Heart right ventricle (tissue), 16 donors: ENCODE measurements at regions not wholly inside any gene's neighbourhood (a gene's known extent, or its start where the extent isn't known, plus 50 kb on each side); places are given as distances from the start of the nearest gene placed in this dataset.

Experiments
- ATAC-seq, 8 donors: fragments of 200-7000 bp; cut with Tn5 transposase; one replicate each; pipeline ENCODE4 v1.9.1; 2020; ENCODE audit warnings: mild to moderate bottlenecking in 8 of 8, moderate library complexity in 8 of 8, moderate number of reproducible peaks in 1 of 8
- DNase-seq, 2 donors: peaks; one replicate each; pipeline ENCODE4 v3.0.0-alpha.2; 2020
- H3K27ac ChIP-seq, 10 donors: fragments of 200-600 bp; sonication (generic) in 2 of 10; one replicate each; pipeline versions ENCODE4 v1.5.0 to v1.8.0; 2020 to 2022; ENCODE audit warnings: mild to moderate bottlenecking in 3 of 10
- H3K27me3 ChIP-seq, 7 donors: fragments of 200-600 bp; one replicate each; pipeline ENCODE4 v1.8.0; 2021 to 2022; ENCODE audit warnings: mild to moderate bottlenecking in 2 of 7
- H3K36me3 ChIP-seq, 9 donors: fragments of 200-600 bp; sonication (generic) in 1 of 9; one replicate each; pipeline versions ENCODE4 v1.5.0 to v1.8.0; 2020 to 2022; ENCODE audit warnings: mild to moderate bottlenecking in 2 of 9
- H3K4me1 ChIP-seq, 9 donors: fragments of 200-600 bp; sonication (generic) in 1 of 9; one replicate each; pipeline versions ENCODE4 v1.5.0 to v1.8.0; 2020 to 2022; ENCODE audit warnings: mild to moderate bottlenecking in 4 of 9
- H3K4me3 ChIP-seq, 10 donors: fragments of 200-600 bp; sonication (generic) in 2 of 10; one replicate each; pipeline versions ENCODE4 v1.5.0 to v1.8.0; 2020 to 2022; ENCODE audit warnings: mild to moderate bottlenecking in 7 of 10, moderate library complexity in 2 of 10
- H3K9me3 ChIP-seq, 11 donors: fragments of 200-600 bp in 10 of 11; sonication (generic) in 2 of 11; one replicate each; pipeline versions ENCODE4 v1.5.0 to v1.8.0; 2013 to 2022; ENCODE audit warnings: mild to moderate bottlenecking in 2 of 11, control low read depth in 1 of 11, moderate library complexity in 1 of 11
- CTCF ChIP-seq, 9 donors: fragments of 200-600 bp; sonication (generic) in 2 of 9; IDR thresholded peaks; one replicate each; pipeline versions ENCODE4 v1.5.0 to v1.8.0; 2021 to 2022; ENCODE audit warnings: antibody characterized with exemption in 9 of 9, mild to moderate bottlenecking in 5 of 9, moderate library complexity in 1 of 9
- WGBS, 2 donors: extraction: QIAGEN DNeasy Blood & Tissue Kit; methylation state at CpG; one replicate each; pipeline ENCODE4 v1.1.7; 2013; ENCODE audit warnings: inconsistent platforms in 1 of 2; 5-methylcytosine and 5-hydroxymethylcytosine counted together
- intact Hi-C, 10 donors: fragments of 100-400 bp; cut with DNase I; formaldehyde crosslinking; loops; one replicate each; pipeline versions ENCODE4 v1.11.1 to v1.14.2; 2022
- donor health status: Arrhythmogenic right ventricular cardiomyopathy.
- donor health status: ischemic (EF 13 %, LVEDD 7.1; RV severe dilation, severe dysfunction).
- donor health status: healthy with polysubstance abuse.
- donor health status: DM: no; HTN: yes; CAD: no.
- donor health status: DM: no; HTN: no; CAD: no.
- donor health status: ischemic (EF 25% LVEDD 6.9; RV normal size, moderate dysfunction).
- donor health status: ischemic (EF 25% LVEDD 5.7; RV mildly dilated, moderate dysfunction).
- donor health status: healthy.
- donor health status: DM: yes; HTN: yes; CAD: no.
- donor health status: Ischemic cardiomyopathy.
- donor health status: ischemic (EF 35%, LVEDD 5.7; RV mildly dilated, moderate dysfunction).
- donor health status: nonischemic (EF 11% LVEDD 7.7; RV severe dilation, severe dysfunction).
- donor health status: DM: yes; HTN: yes; CAD: no.
- donor health status: PGD.
- donor health status: ischemic (EF 29% LVEDD 5.4; RV normal size, mild dysfunction).
- donor health status: nonischemic (EF 23%, LVEDD 6.1; RV moderate dilation, normal function).

GRCh38 chr17:31684901-31685300, 174.1 kb downstream of the COPRS start:
- WGBS, 2 donors = 4% methylated on average over 1 of the region's 1 CpG
- H3K4me3 ChIP-seq = no peak overlapping the region
- no peak for ATAC-seq
- intact Hi-C loops = no loop called here
- H3K27ac ChIP-seq = no peak overlapping the region
- H3K9me3 ChIP-seq = no peaks in the 10 kb centered on the region
- H3K36me3 ChIP-seq = no peaks in the 10 kb centered on the region
- no peaks in the 10 kb centered on the region for H3K4me1 ChIP-seq
- DNase-seq = no peak
- no peak for TF ChIP-seq CTCF (IDR thresholded peaks at IDR 0.05)
- peaks cover 0 to 3% (median 0%) of the 10 kb centered on the region in 7 donors for H3K27me3 ChIP-seq

GRCh38 chr17:31680126-31680525, 178.9 kb downstream of the COPRS start:
- DNase-seq (no peak), ATAC-seq (no peak)
- WGBS, 2 donors = 78 to 81% methylated on average over 8 of the region's 8 CpGs

GRCh38 chr17:31679667-31680066, 179.4 kb downstream of the COPRS start:
- 92 to 96% methylated on average over 5 of the region's 5 CpGs for WGBS, 2 donors
- no peaks in the 10 kb centered on the region for H3K36me3 ChIP-seq
- peaks cover 0 to 12% (median 7%) of the 10 kb centered on the region in 9 donors for H3K4me1 ChIP-seq
- TF ChIP-seq CTCF (IDR thresholded peaks at IDR 0.05) = no peak
- no peak for DNase-seq
- no peak overlapping the region for H3K27ac ChIP-seq
- peaks cover 0 to 3% (median 0%) of the 10 kb centered on the region in 7 donors for H3K27me3 ChIP-seq
- H3K9me3 ChIP-seq = no peaks in the 10 kb centered on the region
- no peak for ATAC-seq
- intact Hi-C loops = loop anchor here in 1 of 10 donors (2.0 kb wide), 1 partner anchor 133 kb away; no protein-coding TSS in a partner anchor
- no peak overlapping the region for H3K4me3 ChIP-seq

More at GRCh38 chr17:31680126-31680525, 178.9 kb downstream of the COPRS start:
- H3K27me3 ChIP-seq = peaks cover 0 to 3% (median 0%) of the 10 kb centered on the region in 7 donors
- no peaks in the 10 kb centered on the region for H3K9me3 ChIP-seq
- H3K27ac ChIP-seq = no peak overlapping the region
- TF ChIP-seq CTCF (IDR thresholded peaks at IDR 0.05) = no peak
- peaks cover 0 to 12% (median 7%) of the 10 kb centered on the region in 9 donors for H3K4me1 ChIP-seq
- no peak overlapping the region for H3K4me3 ChIP-seq
- no peaks in the 10 kb centered on the region for H3K36me3 ChIP-seq
- intact Hi-C loops = no loop called here

GRCh38 chr17:31678431-31678830, 180.6 kb downstream of the COPRS start:
- H3K27me3 ChIP-seq = no peaks in the 10 kb centered on the region
- ATAC-seq = peak in 5 of 8 donors; percentile 23 to 83 (median 41)
- TF ChIP-seq CTCF (IDR thresholded peaks at IDR 0.05) = no peak
- H3K4me3 ChIP-seq = no peak overlapping the region
- H3K4me1 ChIP-seq = peaks cover 0 to 12% (median 7%) of the 10 kb centered on the region in 9 donors
- DNase-seq = no peak
- 83 to 92% methylated on average over 1 of the region's 1 CpG for WGBS, 2 donors
- no peaks in the 10 kb centered on the region for H3K9me3 ChIP-seq
- intact Hi-C loops = loop anchor here in 1 of 10 donors (2.0 kb wide), 1 partner anchor 132 kb away; no protein-coding TSS in a partner anchor
- H3K36me3 ChIP-seq = no peaks in the 10 kb centered on the region
- H3K27ac ChIP-seq = no peak overlapping the region
